ENCODE measurements at regions not wholly inside any gene's neighbourhood (a gene's known extent, or its start where the extent isn't known, plus 50 kb on each side); places are given as distances from the start of the nearest gene placed in this dataset.

DNA sequence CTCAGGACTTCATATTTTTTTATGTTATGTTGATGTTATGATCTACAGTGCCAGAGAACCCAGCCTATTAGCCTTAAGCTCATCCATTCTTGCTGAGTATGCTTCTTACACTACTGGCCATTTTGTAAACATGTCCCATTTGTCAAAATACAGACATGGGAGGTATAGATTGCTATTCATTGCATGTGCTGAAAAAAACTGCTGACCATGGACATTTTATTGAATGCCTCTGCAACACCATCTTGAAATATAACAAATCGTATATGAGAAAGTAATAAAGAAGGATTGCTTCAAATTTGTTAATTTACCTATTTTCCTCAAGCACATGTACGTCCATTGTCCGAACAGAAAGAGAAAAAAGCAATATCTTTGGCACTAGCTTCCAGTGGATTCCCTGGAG lies 91.5 kb upstream of the FAM47A start:
- TF ChIP-seq EP300 (IDR thresholded peaks at IDR 0.05), result no peak
- TF ChIP-seq, protein P1, sequence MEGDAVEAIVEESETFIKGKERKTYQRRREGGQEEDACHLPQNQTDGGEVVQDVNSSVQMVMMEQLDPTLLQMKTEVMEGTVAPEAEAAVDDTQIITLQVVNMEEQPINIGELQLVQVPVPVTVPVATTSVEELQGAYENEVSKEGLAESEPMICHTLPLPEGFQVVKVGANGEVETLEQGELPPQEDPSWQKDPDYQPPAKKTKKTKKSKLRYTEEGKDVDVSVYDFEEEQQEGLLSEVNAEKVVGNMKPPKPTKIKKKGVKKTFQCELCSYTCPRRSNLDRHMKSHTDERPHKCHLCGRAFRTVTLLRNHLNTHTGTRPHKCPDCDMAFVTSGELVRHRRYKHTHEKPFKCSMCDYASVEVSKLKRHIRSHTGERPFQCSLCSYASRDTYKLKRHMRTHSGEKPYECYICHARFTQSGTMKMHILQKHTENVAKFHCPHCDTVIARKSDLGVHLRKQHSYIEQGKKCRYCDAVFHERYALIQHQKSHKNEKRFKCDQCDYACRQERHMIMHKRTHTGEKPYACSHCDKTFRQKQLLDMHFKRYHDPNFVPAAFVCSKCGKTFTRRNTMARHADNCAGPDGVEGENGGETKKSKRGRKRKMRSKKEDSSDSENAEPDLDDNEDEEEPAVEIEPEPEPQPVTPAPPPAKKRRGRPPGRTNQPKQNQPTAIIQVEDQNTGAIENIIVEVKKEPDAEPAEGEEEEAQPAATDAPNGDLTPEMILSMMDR (IDR thresholded peaks at IDR 0.05), result no peak

Measured in ovary (tissue), 3 donors.